ENCODE measurements at regions not wholly inside any gene's neighbourhood (a gene's known extent, or its start where the extent isn't known, plus 50 kb on each side); places are given as distances from the start of the nearest gene placed in this dataset.

DNA sequence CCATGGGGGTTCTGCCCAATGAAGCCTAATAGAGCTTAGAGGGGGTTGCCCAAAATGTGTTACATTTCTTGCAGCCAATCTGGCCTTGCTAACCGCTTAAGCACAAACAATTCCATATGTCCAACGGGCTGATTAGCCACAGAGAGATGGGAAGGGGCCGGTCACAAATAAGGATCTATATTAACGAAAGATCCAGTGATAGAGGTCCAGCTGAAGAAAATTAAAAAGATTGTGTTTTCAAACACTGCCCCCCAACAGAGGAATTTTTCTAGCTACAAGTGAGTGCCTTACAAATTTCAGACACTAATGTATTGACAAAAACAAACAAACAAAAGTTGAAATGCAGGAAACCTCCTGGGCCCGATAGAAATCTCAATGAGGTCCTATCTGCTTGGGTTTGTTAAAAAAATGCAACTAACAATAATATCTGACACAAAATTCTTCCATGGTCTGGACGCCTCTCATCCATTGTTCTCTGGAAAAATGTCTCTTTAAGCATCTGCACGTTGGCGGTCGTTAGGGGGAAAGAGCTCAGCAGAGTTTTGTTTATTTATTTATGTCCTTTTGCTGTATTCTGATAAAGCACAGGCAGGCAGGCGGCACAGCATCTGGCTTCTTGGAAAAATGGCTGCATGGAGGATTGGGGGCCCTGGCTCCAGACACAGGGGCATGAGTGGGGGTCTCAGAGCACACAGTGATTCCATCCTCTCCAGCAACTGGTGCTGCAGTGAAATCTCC is 402.0 kb downstream of the RPS24 start:
- Histone ChIP-seq H3K36me3 (ENCODE audit: low read depth, low read length) (no peaks in the 10 kb centered on the region), H3K27ac (ENCODE audit: low read length) (no peak overlapping the region), H3K9me2 (replicated peaks; ENCODE audit: low read length) (no peaks in the 10 kb centered on the region), H3K4me3 (ENCODE audit: low read length) (no peak overlapping the region), H4K20me1 (ENCODE audit: low read length) (no peaks in the 10 kb centered on the region), H3K27me3 (ENCODE audit: low read length) (peaks cover 8% of the 10 kb centered on the region), H3K4me2 (ENCODE audit: low read length) (no peak overlapping the region), H3F3A (ENCODE audit: low read length, unreplicated experiment) (no peaks in the 10 kb centered on the region), H3K79me2 (ENCODE audit: low read length) (no peaks in the 10 kb centered on the region), H3K9me3 (ENCODE audit: low read length) (no peaks in the 10 kb centered on the region), H3K9ac (ENCODE audit: low read length) (no peak overlapping the region), H3K4me1 (ENCODE audit: insufficient read depth, low read length) (peaks cover 13% of the 10 kb centered on the region), H2AFZ (ENCODE audit: low read length) (no peak overlapping the region)
- POLR2A ChIA-PET (ENCODE audit: unreplicated experiment) = no interaction called here
- no peak for TF ChIP-seq EZH2phosphoT487 (IDR thresholded peaks at IDR 0.05; ENCODE audit: borderline replicate concordance, low read length)
- no peak for TF ChIP-seq EZH2 (IDR thresholded peaks at IDR 0.05; ENCODE audit: low read length, unreplicated experiment)
- TF ChIP-seq, protein P1, sequence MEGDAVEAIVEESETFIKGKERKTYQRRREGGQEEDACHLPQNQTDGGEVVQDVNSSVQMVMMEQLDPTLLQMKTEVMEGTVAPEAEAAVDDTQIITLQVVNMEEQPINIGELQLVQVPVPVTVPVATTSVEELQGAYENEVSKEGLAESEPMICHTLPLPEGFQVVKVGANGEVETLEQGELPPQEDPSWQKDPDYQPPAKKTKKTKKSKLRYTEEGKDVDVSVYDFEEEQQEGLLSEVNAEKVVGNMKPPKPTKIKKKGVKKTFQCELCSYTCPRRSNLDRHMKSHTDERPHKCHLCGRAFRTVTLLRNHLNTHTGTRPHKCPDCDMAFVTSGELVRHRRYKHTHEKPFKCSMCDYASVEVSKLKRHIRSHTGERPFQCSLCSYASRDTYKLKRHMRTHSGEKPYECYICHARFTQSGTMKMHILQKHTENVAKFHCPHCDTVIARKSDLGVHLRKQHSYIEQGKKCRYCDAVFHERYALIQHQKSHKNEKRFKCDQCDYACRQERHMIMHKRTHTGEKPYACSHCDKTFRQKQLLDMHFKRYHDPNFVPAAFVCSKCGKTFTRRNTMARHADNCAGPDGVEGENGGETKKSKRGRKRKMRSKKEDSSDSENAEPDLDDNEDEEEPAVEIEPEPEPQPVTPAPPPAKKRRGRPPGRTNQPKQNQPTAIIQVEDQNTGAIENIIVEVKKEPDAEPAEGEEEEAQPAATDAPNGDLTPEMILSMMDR (conservative IDR thresholded peaks at IDR 0.05; ENCODE audit: low read depth, low read length) = no peak
- no peak for ATAC-seq
- no peak for DNase-seq
- intact Hi-C loops (cut with micrococcal nuclease) = no loop called here
- BruUV-seq (replicated peaks) = no TSS peak
- CTCF ChIA-PET = no interaction called here

- no peak for TF ChIP-seq EZH2 (IDR thresholded peaks at IDR 0.05; ENCODE audit: low read length, unreplicated experiment)
- TF ChIP-seq, protein P1 (conservative IDR thresholded peaks at IDR 0.05; ENCODE audit: low read depth, low read length) = no peak
- intact Hi-C loops (cut with micrococcal nuclease) = no loop called here
- no TSS peak for BruUV-seq (replicated peaks)
Measured at GRCh38 chr10:78436222-78436573, 402.5 kb downstream of the RPS24 start.

DNA sequence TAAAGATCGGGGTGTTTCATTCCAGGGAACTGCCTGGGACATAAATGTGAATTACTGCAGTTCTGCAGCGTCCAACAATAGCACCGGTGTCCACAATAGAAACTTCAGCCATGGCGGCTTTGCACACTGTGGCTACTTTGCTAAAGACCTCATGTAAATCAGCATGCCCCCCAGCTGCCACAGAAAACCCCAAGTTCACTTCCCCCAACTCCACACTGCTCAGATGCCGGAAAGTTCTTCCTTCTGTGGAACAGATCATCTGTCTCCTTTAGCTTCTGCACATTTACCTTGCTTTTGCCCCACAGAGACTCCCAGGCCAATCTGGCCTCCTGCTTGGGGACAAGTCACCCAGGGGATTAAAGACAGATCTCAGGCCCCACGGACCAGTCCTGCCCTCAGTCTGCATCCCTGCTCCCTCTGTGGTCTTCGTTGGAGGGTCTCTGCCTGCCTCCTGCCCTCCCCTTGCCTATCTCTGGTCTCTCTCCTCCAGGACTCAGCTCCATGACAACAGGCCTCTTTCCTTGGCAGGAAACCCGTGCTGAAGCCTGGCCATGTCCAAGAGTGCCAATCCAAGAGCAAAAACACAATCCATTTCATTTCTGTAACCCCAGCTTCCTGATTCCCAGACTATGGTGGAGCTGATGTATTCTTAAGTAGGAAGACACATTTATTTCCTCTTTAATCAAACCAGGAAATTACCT is 403.2 kb downstream of the RPS24 start:
- CTCF ChIA-PET = no interaction called here
- Histone ChIP-seq H3K9me3 (ENCODE audit: low read length) (no peaks in the 10 kb centered on the region), H3K4me2 (ENCODE audit: low read length) (no peak overlapping the region), H3K27ac (ENCODE audit: low read length) (no peak overlapping the region), H2AFZ (ENCODE audit: low read length) (no peak overlapping the region), H3F3A (ENCODE audit: low read length, unreplicated experiment) (no peaks in the 10 kb centered on the region), H3K4me1 (ENCODE audit: insufficient read depth, low read length) (peaks cover 13% of the 10 kb centered on the region), H3K9ac (ENCODE audit: low read length) (no peak overlapping the region), H3K36me3 (ENCODE audit: low read depth, low read length) (no peaks in the 10 kb centered on the region), H4K20me1 (ENCODE audit: low read length) (no peaks in the 10 kb centered on the region), H3K27me3 (ENCODE audit: low read length) (no peaks in the 10 kb centered on the region), H3K9me2 (replicated peaks; ENCODE audit: low read length) (no peaks in the 10 kb centered on the region), H3K79me2 (ENCODE audit: low read length) (no peaks in the 10 kb centered on the region), H3K4me3 (ENCODE audit: low read length) (no peak overlapping the region)
- intact Hi-C loops (cut with micrococcal nuclease) = no loop called here
- POLR2A ChIA-PET (ENCODE audit: unreplicated experiment) = interaction anchor here (0.6 kb wide), 1 partner anchor 209 kb away, joined by 4 read pairs; no protein-coding TSS in a partner anchor
- no peak for ATAC-seq
- no peak for DNase-seq
- BruUV-seq (replicated peaks) = no TSS peak
- no peak for TF ChIP-seq EZH2 (IDR thresholded peaks at IDR 0.05; ENCODE audit: low read length, unreplicated experiment)
- TF ChIP-seq, protein P1 (conservative IDR thresholded peaks at IDR 0.05; ENCODE audit: low read depth, low read length) = no peak
- no peak for TF ChIP-seq EZH2phosphoT487 (IDR thresholded peaks at IDR 0.05; ENCODE audit: borderline replicate concordance, low read length)

More at GRCh38 chr10:78436222-78436573, 402.5 kb downstream of the RPS24 start:
- Histone ChIP-seq H3K36me3 (ENCODE audit: low read depth, low read length) (no peaks in the 10 kb centered on the region), H3K4me3 (ENCODE audit: low read length) (no peak overlapping the region), H3K27ac (ENCODE audit: low read length) (no peak overlapping the region), H3K9me3 (ENCODE audit: low read length) (no peaks in the 10 kb centered on the region), H4K20me1 (ENCODE audit: low read length) (no peaks in the 10 kb centered on the region), H3K4me1 (ENCODE audit: insufficient read depth, low read length) (peaks cover 13% of the 10 kb centered on the region), H3K4me2 (ENCODE audit: low read length) (no peak overlapping the region), H3K9me2 (replicated peaks; ENCODE audit: low read length) (no peaks in the 10 kb centered on the region), H2AFZ (ENCODE audit: low read length) (no peak overlapping the region), H3F3A (ENCODE audit: low read length, unreplicated experiment) (no peaks in the 10 kb centered on the region), H3K27me3 (ENCODE audit: low read length) (peaks cover 3% of the 10 kb centered on the region; the same call in 1 of the 2 replicates), H3K79me2 (ENCODE audit: low read length) (no peaks in the 10 kb centered on the region), H3K9ac (ENCODE audit: low read length) (no peak overlapping the region)
- ChIA-PET CTCF (no interaction called here), POLR2A (ENCODE audit: unreplicated experiment) (no interaction called here)
- ATAC-seq = no peak
- DNase-seq = no peak

Measured in PC-3 (cell line).